HG02970 (cell line): ENCODE measurements at regions not wholly inside any gene's neighbourhood (a gene's known extent, or its start where the extent isn't known, plus 50 kb on each side); places are given as distances from the start of the nearest gene placed in this dataset.
A peak's percentile ranks its signal among the peaks of the same experiment; 100 is the strongest.

Experiments
- ATAC-seq: cut with Tn5 transposase; IDR thresholded peaks from one replicate; pipeline ENCODE4 v1.9.1; 2021; ENCODE audit warnings: mild to moderate bottlenecking, moderate library complexity, moderate number of reproducible peaks; ENCODE audit not compliant: unreplicated experiment, low FRiP score

GRCh38 chr3:193843474-193844301, 250.7 kb downstream of the OPA1 start:
- ATAC-seq, result no peak

DNA sequence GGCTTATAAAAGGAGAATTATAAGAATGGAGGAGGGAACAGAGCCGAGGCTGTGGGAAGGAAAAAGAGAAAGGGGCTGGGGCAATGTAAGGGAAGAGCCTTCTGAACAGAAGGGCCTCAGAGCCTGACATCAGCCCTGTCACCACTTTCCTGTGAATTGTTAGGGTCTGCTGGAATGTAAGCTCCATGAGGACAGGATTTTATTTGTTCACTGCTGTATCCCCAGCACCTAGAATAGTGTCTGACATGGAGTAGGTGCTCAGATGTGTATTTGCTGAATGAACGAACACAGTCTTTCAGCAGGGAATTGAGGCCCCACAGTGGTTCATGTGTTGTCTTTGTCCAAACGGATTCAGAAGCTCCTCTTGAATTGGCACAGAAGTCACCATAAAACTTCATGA, 251.5 kb downstream of the OPA1 start:
- no peak for ATAC-seq

DNA sequence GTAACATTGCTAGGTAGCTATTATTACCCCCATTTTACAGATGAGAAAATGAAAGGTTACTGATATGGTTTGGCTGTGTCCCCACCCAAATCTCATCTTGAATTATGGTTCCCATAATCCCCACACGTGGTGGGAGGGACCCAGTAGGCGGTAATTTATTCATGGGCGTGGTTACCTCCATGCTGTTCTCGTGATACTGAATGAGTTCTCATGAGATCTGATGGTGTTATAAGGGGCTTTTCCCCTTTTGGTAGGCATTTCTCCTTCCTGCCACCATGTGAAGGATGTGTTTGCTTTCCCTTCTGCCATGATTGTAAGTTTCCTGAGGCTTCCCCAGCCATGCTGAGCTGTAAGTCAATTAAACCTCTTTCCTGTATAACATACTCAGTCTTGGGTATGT, 252.1 kb downstream of the OPA1 start:
- no peak for ATAC-seq

DNA sequence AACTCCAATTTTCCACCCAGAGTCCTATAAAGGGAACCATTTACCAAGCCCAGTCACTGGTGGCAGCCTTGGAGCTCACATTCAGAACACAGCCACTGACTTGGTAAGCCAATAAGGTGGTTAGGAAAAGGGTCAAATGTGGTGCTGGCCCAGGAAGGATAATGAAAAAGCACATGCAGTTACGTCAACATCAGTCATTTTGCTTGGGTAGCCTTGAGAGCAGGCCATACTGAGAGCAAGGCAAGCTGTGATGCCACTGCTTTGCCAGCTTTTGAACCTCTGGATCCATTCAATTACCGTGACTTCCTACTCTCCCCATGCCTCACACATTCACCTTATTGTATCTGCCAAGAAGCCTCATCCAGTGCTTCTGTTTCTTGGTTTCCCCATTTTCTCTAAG, 253.6 kb downstream of the OPA1 start:
- ATAC-seq, result no peak

DNA sequence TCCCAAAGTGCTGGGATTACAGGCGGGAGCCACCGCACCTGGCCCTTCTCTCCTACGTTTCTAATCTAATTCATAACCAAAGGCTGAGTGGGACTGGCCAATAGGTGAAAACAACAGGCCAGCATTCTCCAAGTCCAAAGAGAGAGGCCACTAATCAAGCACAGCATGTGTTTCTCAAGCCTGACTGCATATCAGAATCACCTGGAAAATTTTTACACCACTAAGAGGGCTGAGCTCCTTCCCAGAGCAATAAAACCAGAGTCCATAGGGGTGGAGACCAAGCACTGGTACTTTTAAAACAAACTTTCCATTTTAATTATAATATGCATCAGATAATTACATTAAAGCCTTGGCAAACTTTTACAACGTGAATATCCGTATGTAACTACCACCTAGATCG, 254.4 kb downstream of the OPA1 start:
- no peak for ATAC-seq

DNA sequence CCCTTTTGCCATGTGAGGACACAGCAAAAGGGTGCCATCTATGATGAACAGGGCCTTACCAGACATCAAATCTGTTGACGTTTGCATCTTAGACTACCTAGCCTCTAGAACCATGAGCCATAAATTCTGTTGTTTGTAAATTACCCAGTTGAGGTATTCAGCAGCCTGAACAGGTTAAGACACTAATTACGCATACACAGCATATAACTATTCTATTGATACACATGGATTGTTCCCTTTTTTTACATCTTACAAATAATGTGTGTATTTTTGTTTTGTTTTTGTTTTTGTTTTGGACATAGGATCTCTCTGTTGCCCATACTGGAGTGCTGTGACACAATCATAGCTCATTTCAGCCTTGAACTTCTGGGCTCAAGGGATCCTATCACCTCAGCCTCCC, 255.5 kb downstream of the OPA1 start:
- no peak for ATAC-seq

DNA sequence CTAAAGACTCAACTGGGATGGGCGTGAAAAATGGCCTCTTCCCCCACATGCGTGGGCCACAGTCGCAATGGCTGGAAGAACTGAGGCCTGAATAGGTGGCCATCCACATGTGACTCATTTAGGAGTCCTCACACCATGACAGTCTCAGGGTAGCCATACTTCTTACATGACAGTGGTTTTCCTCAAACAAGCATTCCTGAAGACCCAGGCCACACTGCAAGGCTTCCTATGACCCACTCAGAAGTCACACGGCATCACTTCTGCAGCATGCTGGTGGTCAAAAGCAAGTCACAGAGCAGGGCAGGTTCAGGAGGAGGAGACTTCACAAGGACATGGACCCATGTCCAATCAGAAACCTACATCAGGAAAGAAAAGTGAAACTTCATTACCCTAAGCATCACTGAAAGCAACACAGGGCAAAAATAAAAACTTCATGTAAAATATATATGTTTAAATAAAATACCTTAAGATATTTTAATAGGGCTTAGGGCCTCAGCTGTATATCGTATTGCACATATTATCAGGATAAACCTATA, 257.1 kb downstream of the OPA1 start:
- no peak for ATAC-seq

GRCh38 chr3:193851428-193851847, 258.4 kb downstream of the OPA1 start:
- ATAC-seq, result no peak

DNA sequence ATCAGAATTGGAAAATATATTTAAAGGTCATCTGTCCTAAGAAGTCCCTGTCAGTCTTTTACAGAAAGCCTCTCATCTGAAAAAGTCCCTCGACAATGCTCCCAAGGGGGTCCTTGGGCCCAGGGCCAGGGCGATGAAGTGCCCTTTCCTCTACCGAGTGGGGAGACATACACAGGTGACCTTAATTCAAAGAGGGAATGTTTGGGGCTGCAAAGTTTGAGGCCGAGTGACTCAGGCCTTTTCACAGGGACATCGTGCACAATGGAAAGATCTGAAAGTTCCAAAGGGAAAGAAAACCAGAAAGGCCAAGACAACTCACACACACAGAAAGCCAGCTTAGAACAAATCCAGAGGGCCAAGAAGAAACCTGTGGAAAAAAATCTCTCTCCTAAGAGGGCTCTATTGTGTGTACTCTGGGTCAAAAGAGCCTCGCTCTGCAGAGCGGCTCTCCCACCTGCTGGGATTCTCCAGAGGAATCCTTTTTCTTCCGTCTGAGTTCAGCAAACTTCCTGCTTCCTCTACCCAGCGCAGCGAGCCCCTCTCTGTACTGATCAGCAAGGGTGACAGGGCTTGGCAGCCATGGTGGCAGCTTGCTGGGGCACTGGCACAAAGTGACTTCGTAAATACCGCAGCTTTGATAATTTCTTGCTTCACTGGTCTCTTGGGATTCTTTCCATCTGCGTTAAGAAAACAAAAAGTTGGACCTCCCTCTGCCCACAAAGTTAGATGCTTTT, 259.1 kb downstream of the OPA1 start:
- no peak for ATAC-seq

DNA sequence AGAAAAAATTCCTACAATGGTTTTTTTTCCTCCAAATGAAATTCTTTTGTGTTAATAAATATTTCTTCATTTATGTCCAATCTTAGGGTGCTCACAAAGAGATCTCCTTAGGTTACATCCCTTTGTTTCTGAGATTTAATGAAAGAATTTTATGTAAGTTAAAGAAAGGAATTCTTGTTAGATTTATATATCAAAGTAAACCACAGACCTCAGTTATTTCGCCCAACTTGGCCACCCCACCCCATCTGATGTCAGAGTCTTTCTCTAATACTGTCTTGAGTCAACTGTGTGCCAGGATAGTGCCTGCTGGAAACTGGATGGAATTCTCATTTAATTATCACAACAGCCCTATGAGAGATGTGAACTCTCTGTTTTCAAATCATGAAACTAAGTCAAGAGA, 259.9 kb downstream of the OPA1 start:
- no peak for ATAC-seq

DNA sequence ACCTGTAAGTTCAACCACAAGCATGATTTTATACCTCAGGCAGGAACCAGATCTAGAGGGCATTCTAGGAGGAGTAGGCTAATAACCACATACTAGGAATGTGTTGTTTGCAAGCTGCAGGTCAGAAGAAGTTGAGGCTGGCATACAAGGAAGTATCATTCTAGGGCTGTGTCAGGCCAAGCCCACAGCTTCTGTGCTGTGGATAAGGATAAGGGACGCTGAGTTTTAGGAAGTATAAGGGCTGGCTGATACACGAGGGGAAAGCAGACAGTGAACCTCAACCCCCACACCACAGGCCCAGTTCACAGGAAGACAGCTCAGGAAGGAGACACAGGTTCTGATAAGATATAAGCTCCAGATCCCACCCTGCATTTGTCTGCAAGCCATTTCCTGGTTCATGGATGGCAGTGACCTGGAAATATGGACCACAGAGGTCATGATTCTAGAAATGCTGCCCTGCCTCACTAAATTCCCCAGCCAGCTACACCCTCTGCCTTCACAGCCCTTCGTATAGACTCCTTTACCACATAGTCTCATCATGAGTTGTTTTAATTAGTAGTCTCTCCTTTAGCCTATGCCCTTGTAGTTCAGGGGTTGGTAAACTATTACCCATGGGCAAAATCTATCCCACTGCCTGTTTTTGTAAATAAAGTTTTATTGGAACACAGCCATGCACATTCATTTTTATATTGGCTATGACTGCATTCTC, 260.7 kb downstream of the OPA1 start:
- ATAC-seq, result no peak

GRCh38 chr3:193857996-193858395, 265.0 kb downstream of the OPA1 start:
- ATAC-seq, result no peak

DNA sequence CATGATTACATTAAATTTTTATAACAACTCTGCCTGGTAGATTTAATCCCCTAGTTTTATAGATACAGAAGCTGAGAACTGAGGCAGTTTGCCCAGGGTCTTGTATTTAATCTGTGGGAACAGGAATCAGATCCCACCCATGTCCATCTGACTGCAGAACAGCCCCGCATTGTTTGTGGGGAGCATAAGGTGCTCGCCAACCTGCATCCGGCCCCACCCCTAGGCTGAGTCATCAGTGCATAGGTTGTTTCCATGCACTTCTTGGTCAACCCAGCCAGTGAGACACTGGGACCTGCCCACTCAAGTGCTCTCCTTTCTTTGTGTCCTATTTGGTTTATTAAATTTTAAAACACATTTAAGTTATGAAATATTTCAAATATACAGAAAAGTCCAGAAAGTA, 266.2 kb downstream of the OPA1 start:
- ATAC-seq, result no peak

DNA sequence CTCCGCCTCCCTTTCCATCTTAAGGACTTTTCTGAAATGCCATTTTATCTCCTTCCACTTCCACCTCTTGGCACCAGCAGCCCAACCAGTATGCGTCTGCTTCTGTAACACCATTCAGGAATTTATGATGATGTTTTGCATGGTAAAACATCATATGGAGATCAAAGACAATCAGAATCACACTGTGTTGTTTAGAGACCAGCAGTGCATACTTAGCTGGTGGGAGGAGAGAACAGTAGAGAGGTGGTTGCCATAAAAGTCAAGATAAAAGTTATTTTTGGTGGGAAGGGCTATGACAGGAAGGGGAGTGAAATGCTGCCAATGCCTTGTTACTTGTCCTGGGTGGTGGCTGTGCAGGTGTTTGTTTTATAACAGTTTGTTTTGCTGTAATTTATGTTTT, 268.0 kb downstream of the OPA1 start:
- no peak for ATAC-seq

- ATAC-seq, result no peak
Measured at GRCh38 chr3:193862843-193863242, 269.8 kb downstream of the OPA1 start.

GRCh38 chr3:193863657-193864357, 270.8 kb downstream of the OPA1 start:
- ATAC-seq, result no peak

DNA sequence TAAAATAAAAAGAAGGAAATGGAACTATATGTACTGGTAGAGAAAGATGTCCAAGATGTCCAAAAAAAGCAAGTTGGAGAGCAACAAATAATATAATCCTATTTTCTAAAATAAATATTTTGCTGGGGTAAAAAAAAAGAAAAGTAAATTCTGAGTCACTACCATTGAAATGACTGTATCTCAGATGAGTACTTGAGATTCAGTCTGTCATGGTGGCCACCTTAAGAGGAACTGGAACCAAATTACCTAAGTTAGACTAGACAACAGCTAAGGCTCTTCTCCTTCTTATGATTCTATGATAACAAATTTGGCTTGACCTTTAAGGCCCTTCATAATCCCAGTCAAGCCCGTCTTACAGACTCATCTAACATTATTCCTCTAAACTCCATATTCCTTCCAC, 270.6 kb upstream of the HES1 start:
- peak; percentile 54 for ATAC-seq

GRCh38 chr3:193865896-193866480, 270.0 kb upstream of the HES1 start:
- no peak for ATAC-seq

- no peak for ATAC-seq
Measured at GRCh38 chr3:193868590-193868989, 267.4 kb upstream of the HES1 start.
